ENCODE measurements at regions not wholly inside any gene's neighbourhood (a gene's known extent, or its start where the extent isn't known, plus 50 kb on each side); places are given as distances from the start of the nearest gene placed in this dataset.
A peak's percentile ranks its signal among the peaks of the same experiment; 100 is the strongest.
"Not testable (repeated sequence)": the region's sequence is repeated elsewhere in the genome, so short reads cannot be mapped to it uniquely, and the experiment has no call there.

- DNase-seq (ENCODE audit: low spot score in 2 of 2, unreplicated experiment in 2 of 2) = no peak
- H3K27me3 Mint-ChIP-seq (ENCODE audit: low read depth) = no peaks in the 10 kb centered on the region
- H3K27ac Mint-ChIP-seq = no peak overlapping the region
- no peak overlapping the region for H3K4me3 Mint-ChIP-seq
- TF ChIP-seq CTCF (IDR thresholded peaks at IDR 0.05; ENCODE audit: unreplicated experiment) = no peak
- peaks cover 38% of the 10 kb centered on the region for H3K4me1 Mint-ChIP-seq
- no peaks in the 10 kb centered on the region for H3K9me3 Mint-ChIP-seq
- H3K36me3 Mint-ChIP-seq = no peaks in the 10 kb centered on the region
Observed at GRCh38 chr5:66438696-66439095, 157.5 kb upstream of the MAST4 start.

DNA sequence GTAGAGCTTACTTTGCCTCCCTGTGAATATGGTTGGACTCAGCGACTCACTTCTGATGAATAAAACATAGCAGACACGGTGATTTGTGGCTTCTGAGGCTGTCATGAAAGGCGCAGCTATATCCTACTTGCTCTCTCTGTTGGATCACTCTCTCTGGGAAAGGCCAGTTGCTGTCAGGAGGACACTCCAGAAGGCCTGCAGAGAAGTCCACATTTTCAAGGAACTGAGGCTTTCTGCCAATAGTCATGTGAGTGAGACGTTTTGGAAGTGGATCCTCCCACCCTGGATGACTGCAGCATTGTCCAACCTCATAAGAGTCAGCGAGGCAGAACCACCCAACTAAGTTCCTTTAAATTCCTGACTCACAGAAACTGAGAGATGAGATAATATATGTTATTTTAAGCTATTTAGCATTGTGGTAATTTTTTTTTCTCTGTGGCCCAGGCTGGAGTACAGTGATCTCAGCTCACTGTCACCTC is 156.0 kb upstream of the MAST4 start:
- Mint-ChIP-seq H3K27me3 (ENCODE audit: low read depth) (no peaks in the 10 kb centered on the region), H3K27ac (peak overlapping the region; percentile 59), H3K9me3 (no peaks in the 10 kb centered on the region), H3K36me3 (no peaks in the 10 kb centered on the region), H3K4me1 (peaks cover 40% of the 10 kb centered on the region), H3K4me3 (no peak overlapping the region)
- no peak for DNase-seq (ENCODE audit: low spot score in 2 of 2, unreplicated experiment in 2 of 2)
- TF ChIP-seq CTCF (IDR thresholded peaks at IDR 0.05; ENCODE audit: unreplicated experiment) = no peak

- Mint-ChIP-seq H3K36me3 (no peaks in the 10 kb centered on the region), H3K4me3 (no peak overlapping the region), H3K4me1 (peaks cover 38% of the 10 kb centered on the region), H3K9me3 (no peaks in the 10 kb centered on the region), H3K27ac (peak overlapping the region; percentile 71), H3K27me3 (ENCODE audit: low read depth) (no peaks in the 10 kb centered on the region)
- no peak for DNase-seq (ENCODE audit: low spot score in 2 of 2, unreplicated experiment in 2 of 2)
- no peak for TF ChIP-seq CTCF (IDR thresholded peaks at IDR 0.05; ENCODE audit: unreplicated experiment)
Observed at GRCh38 chr5:66441351-66441750, 154.8 kb upstream of the MAST4 start.

- Mint-ChIP-seq H3K27me3 (ENCODE audit: low read depth) (no peaks in the 10 kb centered on the region), H3K9me3 (peaks cover 11% of the 10 kb centered on the region), H3K36me3 (peaks cover 7% of the 10 kb centered on the region), H3K4me1 (peaks cover 38% of the 10 kb centered on the region), H3K4me3 (no peak overlapping the region), H3K27ac (peak overlapping the region; percentile 83)
- no peak for DNase-seq (ENCODE audit: low spot score in 2 of 2, unreplicated experiment in 2 of 2)
- no peak for TF ChIP-seq CTCF (IDR thresholded peaks at IDR 0.05; ENCODE audit: unreplicated experiment)
Observed at GRCh38 chr5:66442951-66443445, 153.2 kb upstream of the MAST4 start.

GRCh38 chr5:66443462-66444130 is 152.6 kb upstream of the MAST4 start:
- Mint-ChIP-seq H3K4me1 (peaks cover 38% of the 10 kb centered on the region), H3K9me3 (peaks cover 13% of the 10 kb centered on the region), H3K36me3 (peaks cover 9% of the 10 kb centered on the region), H3K4me3 (no peak overlapping the region), H3K27ac (peak overlapping the region; percentile 83), H3K27me3 (ENCODE audit: low read depth) (no peaks in the 10 kb centered on the region)
- DNase-seq (ENCODE audit: low spot score in 2 of 2, unreplicated experiment in 2 of 2) = no peak
- TF ChIP-seq CTCF (IDR thresholded peaks at IDR 0.05; ENCODE audit: unreplicated experiment) = no peak

DNA sequence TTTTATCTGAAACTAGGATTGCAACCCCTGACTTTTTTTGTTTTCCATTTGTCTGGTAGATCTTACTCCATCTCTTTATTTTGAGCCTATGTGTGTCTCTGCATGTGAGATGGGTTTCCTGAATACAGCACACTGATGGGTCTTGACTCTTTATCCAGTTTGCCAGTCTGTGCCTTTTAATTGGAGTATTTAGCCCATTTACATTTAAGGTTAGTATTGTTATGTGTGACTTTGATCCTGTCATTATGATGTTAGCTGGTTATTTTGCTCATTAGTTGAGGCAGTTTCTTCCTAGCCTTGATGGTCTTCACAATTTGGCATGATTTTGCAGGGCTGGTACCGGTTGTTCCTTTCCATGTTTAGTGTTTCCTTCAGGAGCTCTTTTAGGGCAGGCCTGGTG is 148.1 kb upstream of the MAST4 start:
- H3K9me3 Mint-ChIP-seq = peaks cover 32% of the 10 kb centered on the region
- not testable (repeated sequence) for DNase-seq (ENCODE audit: low spot score in 2 of 2, unreplicated experiment in 2 of 2); H3K4me3 Mint-ChIP-seq; H3K27me3 Mint-ChIP-seq (ENCODE audit: low read depth); H3K27ac Mint-ChIP-seq; H3K4me1 Mint-ChIP-seq
- H3K36me3 Mint-ChIP-seq = peaks cover 16% of the 10 kb centered on the region

All from mesothelial cell of epicardium (in vitro differentiated cells).